ENCODE measurements at regions not wholly inside any gene's neighbourhood (a gene's known extent, or its start where the extent isn't known, plus 50 kb on each side); places are given as distances from the start of the nearest gene placed in this dataset.

DNA sequence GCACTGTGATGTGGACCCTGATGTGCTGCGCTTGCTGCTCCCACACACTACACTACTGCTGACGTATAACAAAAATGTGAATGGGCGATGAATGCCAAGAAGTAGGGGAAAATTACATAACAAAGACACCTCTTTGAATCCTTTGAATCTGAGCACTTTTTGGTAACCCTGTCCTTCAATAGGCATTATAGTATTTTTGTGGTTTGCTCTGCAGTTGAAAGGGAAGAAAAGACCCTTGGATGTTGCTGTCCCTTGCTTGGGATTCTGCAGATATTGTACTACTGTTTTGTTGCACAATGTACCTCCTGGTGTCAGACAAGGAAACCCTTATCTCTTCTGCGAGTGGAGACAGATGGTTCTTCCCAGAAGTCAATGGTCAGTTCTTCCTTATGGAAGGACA is 124.8 kb upstream of the UBE3A start:
- no peak for DNase-seq (ENCODE audit: low spot score)

GRCh38 chr15:25557926-25558325 is 119.1 kb upstream of the UBE3A start:
- DNase-seq (ENCODE audit: low spot score): no peak

GRCh38 chr15:25556136-25556535 is 117.3 kb upstream of the UBE3A start:
- no peak for DNase-seq (ENCODE audit: low spot score)

DNA sequence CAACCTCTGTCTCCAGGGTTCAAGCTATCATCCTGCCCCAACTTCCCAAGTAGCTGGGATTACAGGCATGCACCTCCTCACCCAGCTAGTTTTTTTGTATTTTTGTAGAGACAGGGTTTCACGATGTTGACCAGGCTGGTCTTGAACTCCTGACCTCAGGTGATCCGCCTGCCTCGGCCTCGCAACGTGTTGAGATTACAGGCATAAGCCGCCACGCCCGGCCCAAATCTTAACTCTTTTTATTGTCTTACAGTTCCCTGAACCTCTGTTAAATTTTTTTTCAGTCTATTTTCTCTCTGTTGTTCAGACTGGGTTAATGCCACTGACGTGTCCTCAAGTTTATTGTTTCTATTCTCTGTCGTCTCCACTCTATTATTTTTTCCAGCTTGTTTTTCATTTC is 115.8 kb upstream of the UBE3A start:
- no peak for DNase-seq (ENCODE audit: low spot score)

- DNase-seq (ENCODE audit: low spot score): no peak
Measured at GRCh38 chr15:25548600-25548999, 109.8 kb upstream of the UBE3A start.

DNA sequence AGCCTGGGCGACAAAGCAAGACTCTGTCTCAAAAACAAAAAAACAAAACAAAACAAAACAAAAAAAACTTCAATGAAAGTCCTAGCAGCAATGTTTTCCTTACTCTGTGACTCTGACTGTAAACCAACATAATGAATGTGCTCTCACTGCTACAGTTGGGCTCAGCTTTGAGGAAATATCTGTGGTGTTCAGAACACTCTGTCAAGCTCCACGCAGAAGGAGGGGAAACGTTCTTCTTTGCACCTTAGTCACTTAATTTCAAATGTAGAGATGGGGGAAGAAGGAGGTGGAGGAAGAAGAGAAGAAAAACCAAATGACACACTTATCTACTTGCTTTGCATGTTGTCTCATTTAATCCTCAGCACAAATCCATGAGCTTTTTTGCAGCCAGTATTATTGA is 107.1 kb upstream of the UBE3A start:
- no peak for DNase-seq (ENCODE audit: low spot score)

DNA sequence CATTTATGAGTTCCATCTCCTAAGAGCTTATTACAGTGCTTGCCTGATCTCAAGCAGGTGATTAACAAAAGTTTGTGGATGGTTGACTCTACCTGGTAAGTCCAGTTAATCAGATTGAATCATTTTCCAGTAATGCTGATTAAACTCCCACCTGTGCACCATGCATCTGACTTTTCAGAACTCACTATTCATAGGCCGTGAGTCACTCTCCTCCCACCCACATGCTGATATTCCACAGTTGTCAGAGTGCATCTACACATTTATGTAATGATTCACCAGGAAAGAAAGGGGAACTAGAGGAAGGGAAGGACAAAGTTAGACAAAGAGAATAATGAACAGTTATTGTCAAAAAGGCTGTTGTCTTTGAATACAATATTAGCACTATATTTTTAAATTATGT is 106.2 kb upstream of the UBE3A start:
- DNase-seq (ENCODE audit: low spot score): peak; percentile 59

GRCh38 chr15:25544076-25544475 is 105.3 kb upstream of the UBE3A start:
- no peak for DNase-seq (ENCODE audit: low spot score)

DNA sequence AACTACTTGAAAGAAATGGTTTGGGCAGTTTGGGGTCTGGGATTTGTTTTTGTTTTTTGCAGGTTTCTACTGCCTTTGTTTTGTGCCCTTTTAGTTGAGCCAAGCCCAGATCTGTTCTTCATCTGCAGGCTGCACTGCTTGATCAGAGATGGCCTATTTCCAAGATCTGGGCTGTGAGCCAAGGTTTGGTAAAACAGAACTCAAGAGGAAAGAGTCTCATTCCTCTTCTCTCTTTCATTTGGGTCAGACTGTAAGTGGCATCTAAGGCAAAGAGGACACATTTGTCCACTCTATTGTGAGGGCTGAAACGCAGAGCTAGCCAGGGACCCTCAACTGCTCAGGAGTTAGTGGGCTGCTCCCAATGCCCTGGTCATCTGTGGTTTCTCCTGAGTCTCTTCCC is 104.4 kb upstream of the UBE3A start:
- DNase-seq (ENCODE audit: low spot score): peak; percentile 86

GRCh38 chr15:25541228-25541627 is 102.4 kb upstream of the UBE3A start:
- peak; percentile 6 for DNase-seq (ENCODE audit: low spot score)

GRCh38 chr15:25536801-25537611 is 98.2 kb upstream of the UBE3A start:
- no peak for DNase-seq (ENCODE audit: low spot score)

DNA sequence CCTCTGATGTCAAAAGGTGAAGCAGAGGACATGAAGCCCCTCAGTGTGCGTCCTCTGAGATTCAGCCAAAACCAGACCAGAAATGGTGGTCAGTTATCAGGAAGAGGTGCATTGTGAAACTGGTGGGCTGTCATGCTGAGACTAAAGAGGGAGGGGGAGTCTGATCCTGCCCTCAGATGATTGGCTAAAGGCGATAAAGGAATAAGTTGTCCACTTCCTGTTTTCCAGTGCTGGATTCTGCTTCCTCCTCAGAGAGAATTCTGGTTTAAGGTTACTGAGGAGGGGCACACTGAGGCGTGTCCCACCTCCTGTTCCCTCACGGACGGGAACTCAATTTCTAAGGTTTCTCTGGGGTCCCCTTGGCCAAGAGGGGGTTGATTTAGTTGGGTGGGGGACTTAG is 97.0 kb upstream of the UBE3A start:
- DNase-seq (ENCODE audit: low spot score): no peak

- DNase-seq (ENCODE audit: low spot score): no peak
Measured at GRCh38 chr15:25534293-25534692, 95.5 kb upstream of the UBE3A start.

GRCh38 chr15:25532269-25533140 is 93.7 kb upstream of the UBE3A start:
- no peak for DNase-seq (ENCODE audit: low spot score)

- DNase-seq (ENCODE audit: low spot score): no peak
Measured at GRCh38 chr15:25529774-25530173, 91.0 kb upstream of the UBE3A start.

GRCh38 chr15:25527118-25527517 is 88.3 kb upstream of the UBE3A start:
- DNase-seq (ENCODE audit: low spot score): no peak

- DNase-seq (ENCODE audit: low spot score): no peak
Measured at GRCh38 chr15:25525741-25526140, 86.9 kb upstream of the UBE3A start.

DNA sequence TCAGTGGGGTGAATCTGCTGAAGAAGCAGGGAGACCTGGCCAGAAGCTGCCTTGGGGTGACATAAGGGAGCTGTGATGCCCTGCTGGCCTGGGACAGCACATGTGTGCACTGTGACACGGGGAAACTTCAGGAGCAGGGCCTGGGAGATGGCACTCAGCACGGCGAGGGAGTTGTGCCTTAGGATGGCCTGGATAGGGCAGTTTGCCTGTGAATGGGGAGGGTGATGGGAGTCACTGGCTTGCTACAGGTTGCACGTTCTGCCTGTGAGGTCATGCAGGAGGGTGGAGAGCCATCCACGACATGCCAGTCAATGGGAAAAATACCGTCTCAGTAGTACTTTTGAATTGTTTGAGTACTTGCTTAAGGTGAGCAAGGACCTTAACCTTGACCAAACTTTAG is 76.8 kb upstream of the UBE3A start:
- DNase-seq (ENCODE audit: low spot score): no peak

- DNase-seq (ENCODE audit: low spot score): no peak
Measured at GRCh38 chr15:25514522-25514921, 75.7 kb upstream of the UBE3A start.

DNA sequence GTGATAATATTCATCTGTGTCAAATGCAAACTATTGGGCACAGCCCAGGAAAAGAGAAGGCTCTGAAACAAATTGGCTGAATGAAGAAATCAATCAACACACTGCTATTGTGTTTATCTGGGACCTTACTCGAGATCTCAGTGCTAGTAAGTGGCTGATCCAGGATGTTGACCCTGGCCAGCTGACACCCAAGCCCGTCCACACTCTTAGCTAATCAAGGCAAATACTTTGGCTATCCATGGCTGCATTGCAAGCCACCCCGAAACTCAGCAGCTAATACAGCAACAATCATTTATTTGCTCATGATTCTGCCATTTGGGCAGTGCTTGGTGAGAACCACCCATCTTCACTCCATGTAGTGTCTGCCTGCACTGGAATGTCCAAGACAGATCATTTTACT is 74.1 kb upstream of the UBE3A start:
- no peak for DNase-seq (ENCODE audit: low spot score)

- DNase-seq (ENCODE audit: low spot score): no peak
Measured at GRCh38 chr15:25510146-25510545, 71.3 kb upstream of the UBE3A start.

DNA sequence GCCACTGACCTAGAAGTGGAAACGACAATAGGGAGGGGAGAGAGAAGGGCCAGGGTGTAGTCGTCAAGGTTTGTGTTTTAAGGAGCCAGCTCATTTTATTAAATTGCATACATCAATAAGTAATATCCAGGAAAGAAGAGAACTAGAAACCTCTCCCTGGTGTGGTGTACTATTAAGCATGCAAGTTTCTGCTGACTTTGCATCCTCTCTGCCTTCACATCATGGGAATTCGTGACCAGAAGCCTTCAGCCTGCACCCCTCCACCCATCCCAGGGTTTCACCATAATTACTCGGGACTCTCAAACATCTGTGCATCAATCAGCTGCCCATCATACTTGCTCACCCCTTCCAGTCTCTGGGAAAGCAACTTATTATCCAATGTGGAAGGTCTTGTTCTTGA is 70.9 kb upstream of the UBE3A start:
- no peak for DNase-seq (ENCODE audit: low spot score)

DNA sequence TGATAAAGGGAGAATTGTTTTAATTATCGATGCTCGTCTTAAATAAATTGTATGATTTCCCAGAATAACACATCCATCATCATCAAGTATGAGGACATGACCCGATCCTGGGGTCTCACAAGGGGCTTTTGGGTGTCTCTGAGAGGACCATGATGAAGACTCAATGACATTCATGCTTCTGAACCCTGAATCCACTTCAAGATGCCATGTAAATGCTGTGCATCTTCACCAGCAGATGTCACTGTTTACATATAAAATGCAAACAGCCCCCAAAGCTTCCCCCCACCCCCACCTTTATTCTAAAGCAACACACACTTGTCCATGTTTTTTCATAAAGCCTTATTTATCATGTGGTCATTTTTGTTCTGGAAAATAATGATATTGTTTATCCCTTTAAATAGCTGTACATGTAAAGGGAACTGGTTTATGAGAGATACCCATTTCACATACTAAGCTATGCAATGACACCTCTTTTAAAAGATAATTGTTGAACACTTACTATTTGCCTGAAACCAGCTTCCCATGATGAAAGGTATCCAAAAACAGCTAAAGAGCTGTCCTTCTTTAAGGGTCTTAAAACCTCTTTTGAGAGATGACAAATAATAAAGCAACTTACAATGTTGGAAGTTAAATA is 69.7 kb upstream of the UBE3A start:
- DNase-seq (ENCODE audit: low spot score): peak; percentile 67

Data from AG08395 (cell line).